ENCODE measurements at regions not wholly inside any gene's neighbourhood (a gene's known extent, or its start where the extent isn't known, plus 50 kb on each side); places are given as distances from the start of the nearest gene placed in this dataset.
A peak's percentile ranks its signal among the peaks of the same experiment; 100 is the strongest.
"Not testable (repeated sequence)": the region's sequence is repeated elsewhere in the genome, so short reads cannot be mapped to it uniquely, and the experiment has no call there.

- H3K9me3 Mint-ChIP-seq, result no peaks in the 10 kb centered on the region
- DNase-seq (ENCODE audit: extremely low spot score, unreplicated experiment), result no peak
- no peaks in the 10 kb centered on the region for H3K27me3 Mint-ChIP-seq
- no peak for TF ChIP-seq CTCF (conservative IDR thresholded peaks at IDR 0.05)
- no peak overlapping the region for H3K27ac Mint-ChIP-seq
- peaks cover 21% of the 10 kb centered on the region for H3K4me1 Mint-ChIP-seq (ENCODE audit: unreplicated experiment)
- no peaks in the 10 kb centered on the region for H3K36me3 Mint-ChIP-seq
- H3K4me3 Mint-ChIP-seq, result no peak overlapping the region
Observed at GRCh38 chrX:41023098-41023497, 62.1 kb upstream of the USP9X start.

- H3K4me1 Mint-ChIP-seq (ENCODE audit: unreplicated experiment), result peaks cover 18% of the 10 kb centered on the region
- not testable (repeated sequence) for H3K27me3 Mint-ChIP-seq; H3K9me3 Mint-ChIP-seq; H3K27ac Mint-ChIP-seq; H3K36me3 Mint-ChIP-seq; H3K4me3 Mint-ChIP-seq; DNase-seq (ENCODE audit: extremely low spot score, unreplicated experiment)
- TF ChIP-seq CTCF (conservative IDR thresholded peaks at IDR 0.05), result peak; percentile 26
Observed at GRCh38 chrX:41024335-41024734, 60.9 kb upstream of the USP9X start.

DNA sequence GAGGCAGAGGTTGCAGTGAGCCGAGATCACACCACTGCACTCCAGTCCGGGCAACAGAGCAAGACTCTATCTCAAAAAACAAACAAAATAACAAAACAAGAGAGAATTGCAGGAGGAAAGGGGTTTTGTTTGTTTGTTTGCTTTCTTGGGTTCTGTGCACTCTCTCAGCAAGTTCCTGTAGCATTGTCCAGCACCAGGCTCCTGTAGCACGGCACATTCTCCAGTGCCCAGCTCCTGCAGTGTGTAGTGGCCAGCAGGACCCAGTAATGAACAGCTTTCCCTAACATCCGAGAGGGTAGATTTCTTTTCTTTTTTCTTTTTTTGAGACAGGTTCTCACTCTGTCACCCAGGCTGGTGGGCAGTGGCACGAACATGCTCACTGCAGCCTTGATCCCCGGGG is 60.5 kb upstream of the USP9X start:
- DNase-seq (ENCODE audit: extremely low spot score, unreplicated experiment), result no peak
- Mint-ChIP-seq H3K27ac (no peak overlapping the region), H3K4me1 (ENCODE audit: unreplicated experiment) (peaks cover 18% of the 10 kb centered on the region), H3K36me3 (no peaks in the 10 kb centered on the region), H3K27me3 (no peaks in the 10 kb centered on the region), H3K9me3 (no peaks in the 10 kb centered on the region), H3K4me3 (no peak overlapping the region)
- TF ChIP-seq CTCF (conservative IDR thresholded peaks at IDR 0.05), result no peak

- H3K4me3 Mint-ChIP-seq, result no peak overlapping the region
- H3K27ac Mint-ChIP-seq, result peak overlapping the region; percentile 34
- H3K36me3 Mint-ChIP-seq, result no peaks in the 10 kb centered on the region
- H3K27me3 Mint-ChIP-seq, result no peaks in the 10 kb centered on the region
- H3K9me3 Mint-ChIP-seq, result no peaks in the 10 kb centered on the region
- TF ChIP-seq CTCF (conservative IDR thresholded peaks at IDR 0.05), result no peak
- peaks cover 18% of the 10 kb centered on the region for H3K4me1 Mint-ChIP-seq (ENCODE audit: unreplicated experiment)
- DNase-seq (ENCODE audit: extremely low spot score, unreplicated experiment), result no peak
Observed at GRCh38 chrX:41025926-41026701, 59.1 kb upstream of the USP9X start.

DNA sequence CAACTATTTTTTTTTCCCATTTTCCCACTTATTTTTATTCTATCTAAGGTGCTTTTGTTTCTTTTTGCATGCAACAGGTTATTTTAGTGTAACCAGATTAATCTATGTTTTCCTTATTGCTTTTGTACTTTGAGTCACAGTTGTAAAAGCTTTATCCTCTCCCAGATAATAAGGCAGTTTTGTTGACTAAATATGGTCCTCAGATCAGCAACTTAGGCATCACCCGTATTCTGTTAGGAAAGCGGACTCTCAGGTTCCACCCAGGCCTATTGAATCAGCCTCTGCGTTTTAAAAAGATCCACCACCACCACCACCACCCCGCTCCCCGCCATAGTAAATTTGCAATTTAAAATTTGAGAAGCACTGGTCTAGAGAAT is 58.6 kb upstream of the USP9X start:
- TF ChIP-seq CTCF (conservative IDR thresholded peaks at IDR 0.05), result no peak
- Mint-ChIP-seq H3K9me3 (no peaks in the 10 kb centered on the region), H3K27me3 (no peaks in the 10 kb centered on the region), H3K27ac (peak overlapping the region; percentile 34), H3K4me1 (ENCODE audit: unreplicated experiment) (peaks cover 18% of the 10 kb centered on the region), H3K36me3 (no peaks in the 10 kb centered on the region), H3K4me3 (no peak overlapping the region)
- no peak for DNase-seq (ENCODE audit: extremely low spot score, unreplicated experiment)

Data from type B pancreatic cell (in vitro differentiated cells).